ENCODE measurements at regions not wholly inside any gene's neighbourhood (a gene's known extent, or its start where the extent isn't known, plus 50 kb on each side); places are given as distances from the start of the nearest gene placed in this dataset.

DNA sequence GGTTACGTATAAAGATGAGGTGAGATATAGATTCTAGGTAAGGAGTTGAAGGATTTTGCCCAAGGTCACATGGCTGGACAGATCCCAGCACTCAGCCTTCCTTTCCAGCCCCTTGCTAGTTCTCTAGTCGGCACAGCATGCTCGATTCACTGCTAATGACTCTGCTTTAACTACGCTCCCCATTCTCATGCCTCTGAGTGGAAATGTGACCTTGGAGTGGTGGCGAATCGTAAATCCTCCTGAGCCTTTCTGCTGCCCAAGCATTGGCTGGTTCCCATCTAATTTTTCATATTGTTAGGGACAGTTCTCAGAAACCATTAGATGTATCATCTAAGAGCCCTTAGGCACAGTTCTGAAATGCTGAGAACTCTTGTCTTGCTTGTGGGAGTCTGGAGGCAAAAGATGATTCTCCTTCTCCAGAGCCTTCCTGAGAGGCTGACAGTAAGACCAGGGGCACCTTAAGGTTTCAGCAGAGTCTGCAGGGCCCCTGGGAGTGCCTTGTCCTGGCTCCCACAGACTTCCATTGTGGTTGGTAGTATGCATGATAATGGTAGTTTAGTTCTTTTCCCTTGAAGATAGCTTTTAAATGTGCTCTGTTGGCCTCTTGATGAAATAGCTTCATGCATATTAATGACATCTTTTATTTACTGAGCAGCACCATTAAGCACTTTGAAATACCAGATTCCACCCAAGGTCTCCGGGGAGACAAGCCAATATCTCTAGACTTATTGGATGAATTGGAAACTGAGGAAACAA, 377.8 kb upstream of the SLC14A2 start:
- H3K27me3 ChIP-seq, result no peaks in the 10 kb centered on the region
- no peaks in the 10 kb centered on the region for H3K4me1 ChIP-seq
- intact Hi-C loops (cut with DNase I), result no loop called here
- ATAC-seq (no peak), DNase-seq (no peak)
- no peaks in the 10 kb centered on the region for H3K9me3 ChIP-seq
- TF ChIP-seq CTCF (IDR thresholded peaks at IDR 0.05), result no peak
- H3K27ac ChIP-seq, result no peak overlapping the region
- no peaks in the 10 kb centered on the region for H3K36me3 ChIP-seq
- no peak overlapping the region for H3K4me3 ChIP-seq

DNA sequence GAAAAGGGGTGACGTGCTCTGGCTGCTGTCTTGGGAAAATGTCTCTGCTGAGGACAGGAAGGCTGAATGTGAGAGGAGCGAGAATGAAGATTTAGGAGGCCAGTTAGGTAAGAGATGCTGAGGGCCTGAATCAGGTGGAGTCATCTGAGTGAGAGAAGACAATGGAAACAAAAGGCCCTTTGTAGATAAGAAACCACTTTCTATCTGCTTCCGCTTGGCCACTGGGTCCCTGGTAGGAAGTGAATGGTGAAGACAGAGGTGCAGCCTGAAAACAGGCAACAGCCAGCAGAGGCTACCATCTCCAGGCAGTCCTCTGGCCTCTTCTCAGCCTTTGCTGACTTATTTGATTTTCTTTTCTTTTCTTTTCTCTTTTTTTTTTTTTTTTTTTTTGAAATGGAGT, 374.0 kb upstream of the SLC14A2 start:
- Histone ChIP-seq H3K27me3 (no peaks in the 10 kb centered on the region), H3K36me3 (no peaks in the 10 kb centered on the region), H3K27ac (no peak overlapping the region), H3K9me3 (no peaks in the 10 kb centered on the region), H3K4me1 (no peaks in the 10 kb centered on the region), H3K4me3 (no peak overlapping the region)
- no peak for ATAC-seq
- TF ChIP-seq CTCF (IDR thresholded peaks at IDR 0.05), result no peak
- intact Hi-C loops (cut with DNase I), result no loop called here
- no peak for DNase-seq

DNA sequence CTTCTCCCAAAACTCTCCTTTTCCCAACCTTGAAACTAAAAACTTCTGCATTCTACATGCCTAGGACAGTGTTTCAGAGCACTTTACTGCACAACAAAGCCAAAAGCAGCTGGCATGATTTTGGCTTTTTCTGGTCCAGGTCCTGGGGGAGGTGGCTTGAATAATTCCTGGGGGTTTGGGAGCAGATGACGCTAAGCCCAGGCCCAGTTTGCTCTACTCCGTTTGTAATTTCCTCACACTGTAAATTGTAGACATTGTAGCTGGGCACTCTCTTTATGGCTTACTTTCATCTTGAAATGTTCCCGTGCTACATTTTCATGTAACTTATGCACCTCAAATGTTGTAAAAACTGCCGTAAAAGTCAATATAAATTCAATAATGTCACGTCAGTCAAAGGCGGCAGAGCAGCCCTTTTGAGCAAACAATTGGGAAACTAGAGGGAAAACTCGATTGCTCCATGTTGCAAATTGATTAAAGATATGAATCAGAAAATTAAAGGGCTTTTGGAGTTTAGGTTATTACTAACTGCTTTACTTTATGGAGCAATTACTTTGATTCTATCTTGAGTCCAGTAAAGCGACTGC, 373.2 kb upstream of the SLC14A2 start:
- intact Hi-C loops (cut with DNase I), result no loop called here
- ATAC-seq, result no peak
- TF ChIP-seq CTCF (IDR thresholded peaks at IDR 0.05), result no peak
- no peaks in the 10 kb centered on the region for H3K4me1 ChIP-seq
- H3K36me3 ChIP-seq, result no peaks in the 10 kb centered on the region
- no peak for DNase-seq
- H3K9me3 ChIP-seq, result no peaks in the 10 kb centered on the region
- no peak overlapping the region for H3K27ac ChIP-seq
- H3K4me3 ChIP-seq, result no peak overlapping the region
- H3K27me3 ChIP-seq, result no peaks in the 10 kb centered on the region

DNA sequence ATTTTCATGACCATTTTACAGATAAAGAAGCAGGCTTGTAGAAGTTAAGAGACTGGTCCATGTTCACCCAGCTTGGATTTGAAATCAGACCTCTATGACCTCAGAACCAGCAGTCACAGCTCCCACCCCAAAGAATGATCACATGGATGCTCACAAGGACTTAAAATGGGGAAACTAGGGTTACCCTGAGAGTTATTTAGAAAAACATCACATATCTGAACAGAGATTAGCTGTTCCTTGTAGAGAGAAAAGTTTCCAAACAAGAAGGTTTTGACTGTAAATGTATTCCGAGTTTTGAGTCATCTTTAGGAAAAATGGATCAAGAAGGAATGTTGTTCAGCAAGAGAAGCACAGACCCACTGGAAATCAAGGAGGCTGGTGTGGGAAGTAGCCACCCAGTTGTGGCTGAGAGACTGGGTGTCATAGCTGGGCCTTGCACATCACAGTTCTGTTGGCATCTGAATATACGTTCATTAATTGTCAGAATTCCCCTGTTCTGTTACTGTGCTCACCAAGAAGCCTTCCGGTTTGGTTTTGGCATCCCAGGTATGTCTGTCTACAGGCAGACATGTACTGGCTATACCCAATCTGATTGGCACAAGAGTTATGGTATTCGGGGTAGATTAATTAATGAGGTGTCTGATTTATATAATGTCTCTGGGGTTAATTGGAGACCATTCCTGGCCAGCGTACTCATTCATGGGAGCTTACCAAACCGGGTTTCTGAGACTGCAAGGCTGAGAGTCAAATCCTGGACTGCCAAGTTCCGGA, 371.8 kb upstream of the SLC14A2 start:
- H3K27ac ChIP-seq, result no peak overlapping the region
- ATAC-seq, result no peak
- no peak for TF ChIP-seq CTCF (IDR thresholded peaks at IDR 0.05)
- H3K36me3 ChIP-seq, result no peaks in the 10 kb centered on the region
- DNase-seq, result no peak
- H3K9me3 ChIP-seq, result no peaks in the 10 kb centered on the region
- intact Hi-C loops (cut with DNase I), result no loop called here
- no peak overlapping the region for H3K4me3 ChIP-seq
- H3K27me3 ChIP-seq, result no peaks in the 10 kb centered on the region
- H3K4me1 ChIP-seq, result peaks cover 11% of the 10 kb centered on the region

- DNase-seq (no peak), ATAC-seq (peak; percentile 36)
- H3K4me3 ChIP-seq, result no peak overlapping the region
- peaks cover 18% of the 10 kb centered on the region for H3K4me1 ChIP-seq
- no peaks in the 10 kb centered on the region for H3K27me3 ChIP-seq
- peak overlapping the region; percentile 24 for H3K27ac ChIP-seq
- H3K36me3 ChIP-seq, result no peaks in the 10 kb centered on the region
- TF ChIP-seq CTCF (IDR thresholded peaks at IDR 0.05), result no peak
- intact Hi-C loops (cut with DNase I), result no loop called here
- H3K9me3 ChIP-seq, result no peaks in the 10 kb centered on the region
Observed at GRCh38 chr18:45245091-45245511, 370.2 kb upstream of the SLC14A2 start.

Measured in upper lobe of right lung (tissue), 1 donor.